PC-9 (cell line): ENCODE measurements at regions not wholly inside any gene's neighbourhood (a gene's known extent, or its start where the extent isn't known, plus 50 kb on each side); places are given as distances from the start of the nearest gene placed in this dataset.

Experiments used
- BruUV-seq: library from RNA; stranded (reverse); fragments of 400-500 nt; replicated peaks from 2 replicates; lab custom pipeline; 2021; lab: Mats Ljungman, UMichigan
- CTCF ChIA-PET: fragments of 300-600 bp; sonication (Branson Sonifier 250); formaldehyde crosslinking; loops from one replicate; lab custom pipeline; 2022; ENCODE audit warnings: antibody characterized with exemption; lab: Charles Lee
- POLR2A ChIA-PET: fragments of 300-600 bp; sonication (Branson Sonifier 250); formaldehyde crosslinking; loops from one replicate; lab custom pipeline; 2022; ENCODE audit warnings: antibody characterized with exemption; ENCODE audit not compliant: unreplicated experiment; lab: Charles Lee
- DNase-seq, 2 experiments: peaks; one replicate each; pipeline versions ENCODE4 v3.0.0 to v3.0.0-alpha.2; 2015 to 2022; ENCODE audit warnings: mixed read lengths in 1 of 2
- H2AFZ ChIP-seq: fragments of 200-600 bp; sonication (generic); 2 replicates; pipeline ENCODE4 v1.8.1; 2017; ENCODE audit warnings: antibody characterized with exemption
- H3F3A ChIP-seq: fragments of 200-600 bp; sonication (generic); 2 replicates; pipeline ENCODE4 v1.8.1; 2017; ENCODE audit warnings: antibody characterized with exemption, mild to moderate bottlenecking, low read depth; ENCODE audit not compliant: insufficient read depth
- H3K27ac ChIP-seq: fragments of 200-600 bp; sonication (generic); 2 replicates; pipeline ENCODE4 v1.6.1; 2016; ENCODE audit warnings: mixed run types
- H3K27me3 ChIP-seq: fragments of 200-600 bp; sonication (generic); 2 replicates; pipeline ENCODE4 v1.6.1; 2016; ENCODE audit warnings: low read depth, mixed run types; ENCODE audit not compliant: insufficient read depth
- H3K36me3 ChIP-seq: fragments of 200-600 bp; sonication (generic); 2 replicates; pipeline ENCODE4 v1.6.1; 2016; ENCODE audit warnings: low read depth, mixed run types
- H3K4me1 ChIP-seq: fragments of 200-600 bp; sonication (generic); replicated peaks from 2 replicates; pipeline ENCODE4 v1.6.1; 2016; ENCODE audit warnings: mixed run types; ENCODE audit not compliant: insufficient read depth
- H3K4me2 ChIP-seq: fragments of 200-600 bp; sonication (generic); 2 replicates; pipeline ENCODE4 v1.6.1; 2017; ENCODE audit warnings: mixed run types
- H3K4me3 ChIP-seq: fragments of 200-600 bp; sonication (generic); 2 replicates; pipeline ENCODE4 v1.6.1; 2016; ENCODE audit warnings: mixed run types
- H3K79me2 ChIP-seq: fragments of 200-600 bp; sonication (generic); 2 replicates; pipeline ENCODE4 v1.6.1; 2017; ENCODE audit warnings: low read depth, mixed run types
- H3K9me2 ChIP-seq: fragments of 200-600 bp; sonication (generic); 2 replicates; pipeline ENCODE4 v1.8.1; 2017; ENCODE audit warnings: mild to moderate bottlenecking; ENCODE audit not compliant: insufficient read depth
- H3K9me3 ChIP-seq: fragments of 200-600 bp; sonication (generic); 2 replicates; pipeline ENCODE4 v1.8.1; 2016; ENCODE audit warnings: low read depth; ENCODE audit not compliant: insufficient read depth
- H4K20me1 ChIP-seq: fragments of 200-600 bp; sonication (generic); 2 replicates; pipeline ENCODE4 v1.8.1; 2017; ENCODE audit not compliant: insufficient read depth
- CTCF ChIP-seq: fragments of 200-600 bp; sonication (generic); conservative IDR thresholded peaks from 2 replicates; pipeline ENCODE4 v1.6.1; 2017; ENCODE audit warnings: mixed run types, antibody characterized with exemption, mild to moderate bottlenecking, moderate library complexity
- EZH2 ChIP-seq: fragments of 200-600 bp; sonication (generic); IDR thresholded peaks from 2 replicates; pipeline ENCODE4 v1.8.0; 2017; ENCODE audit warnings: antibody characterized with exemption, low read depth
- intact Hi-C: fragments of 100-400 bp; cut with micrococcal nuclease; formaldehyde crosslinking; loops from one replicate; pipeline ENCODE4 v1.10.0; 2022; ENCODE audit not compliant: unreplicated experiment

- TF ChIP-seq CTCF (no peak), EZH2 (no peak)
- intact Hi-C loops: loop anchor here (1.0 to 5.0 kb wide), 4 partner anchors 108 to 967 kb away; partner anchors contain the start of genes FUT8 and MAX
- H3K4me2 ChIP-seq: no peak overlapping the region
- H3K27ac ChIP-seq: no peak overlapping the region
- H3K4me3 ChIP-seq: no peak overlapping the region
- CTCF ChIA-PET: interaction anchor here (0.6 to 1.1 kb wide), 3 partner anchors 121 to 654 kb away, joined by 3 to 5 read pairs (median 3); no protein-coding TSS in a partner anchor
- H3K27me3 ChIP-seq: no peaks in the 10 kb centered on the region
- no peaks in the 10 kb centered on the region for H3F3A ChIP-seq
- DNase-seq: peak in 1 of 2 experiments; percentile 72
- H3K9me3 ChIP-seq: no peaks in the 10 kb centered on the region
- POLR2A ChIA-PET: interaction anchor here (0.6 kb wide), 1 partner anchor 13 kb away, joined by 5 read pairs; no protein-coding TSS in a partner anchor
- H2AFZ ChIP-seq: no peak overlapping the region
- no peaks in the 10 kb centered on the region for H3K79me2 ChIP-seq
- no TSS peak for BruUV-seq
- no peaks in the 10 kb centered on the region; the same call in 1 of the 2 replicates for H3K9me2 ChIP-seq
- H3K36me3 ChIP-seq: no peaks in the 10 kb centered on the region
- no peaks in the 10 kb centered on the region; the same call in 1 of the 2 replicates for H3K4me1 ChIP-seq
- no peaks in the 10 kb centered on the region for H4K20me1 ChIP-seq
Observed at GRCh38 chr14:66069830-66070541, 416.2 kb upstream of the CCDC196 start.

- H2AFZ ChIP-seq: no peak overlapping the region
- TF ChIP-seq CTCF: peak; percentile 98
- no peak for TF ChIP-seq EZH2
- H3K27me3 ChIP-seq: no peaks in the 10 kb centered on the region
- H3F3A ChIP-seq: no peaks in the 10 kb centered on the region
- POLR2A ChIA-PET: interaction anchor here (0.6 kb wide), 1 partner anchor 14 kb away, joined by 5 read pairs; no protein-coding TSS in a partner anchor
- no peak overlapping the region for H3K4me2 ChIP-seq
- no peak overlapping the region for H3K27ac ChIP-seq
- no peaks in the 10 kb centered on the region for H4K20me1 ChIP-seq
- no peaks in the 10 kb centered on the region for H3K9me3 ChIP-seq
- intact Hi-C loops: loop anchor here (1.0 to 5.0 kb wide), 4 partner anchors 108 to 968 kb away; partner anchors contain the start of genes FUT8 and MAX
- H3K79me2 ChIP-seq: no peaks in the 10 kb centered on the region
- peak in 1 of 2 experiments; percentile 63 for DNase-seq
- no peaks in the 10 kb centered on the region; the same call in 1 of the 2 replicates for H3K9me2 ChIP-seq
- BruUV-seq: no TSS peak
- H3K4me3 ChIP-seq: no peak overlapping the region
- CTCF ChIA-PET: interaction anchor here (0.6 to 1.1 kb wide), 3 partner anchors 55 to 655 kb away, joined by 3 to 5 read pairs (median 4); no protein-coding TSS in a partner anchor
- no peaks in the 10 kb centered on the region; the same call in 1 of the 2 replicates for H3K4me1 ChIP-seq
- no peaks in the 10 kb centered on the region for H3K36me3 ChIP-seq
Observed at GRCh38 chr14:66070542-66071319, 415.4 kb upstream of the CCDC196 start.
